ENCODE measurements at regions not wholly inside any gene's neighbourhood (a gene's known extent, or its start where the extent isn't known, plus 50 kb on each side); places are given as distances from the start of the nearest gene placed in this dataset.

GRCh38 chr14:45897439-45897838 lies 644.4 kb upstream of the MIS18BP1 start:
- no peak for TF ChIP-seq EZH2 (IDR thresholded peaks at IDR 0.05; ENCODE audit: insufficient read depth, poor library complexity, severe bottlenecking)
- TF ChIP-seq EZH2phosphoT487 (IDR thresholded peaks at IDR 0.05; ENCODE audit: insufficient read depth, low read depth), result no peak
